K562 (cell line): ENCODE measurements at regions not wholly inside any gene's neighbourhood (a gene's known extent, or its start where the extent isn't known, plus 50 kb on each side); places are given as distances from the start of the nearest gene placed in this dataset.

Experiments
- ATAC-seq: fragments of 200-7000 bp; cut with Tn5 transposase; 3 replicates; pipeline ENCODE4 v1.9.1; 2020; ENCODE audit warnings: moderate library complexity
- BruUV-seq: library from RNA; stranded (reverse); fragments of 400-500 nt; replicated peaks from 2 replicates; lab custom pipeline; 2021; lab: Mats Ljungman, UMichigan
- CTCF ChIA-PET: fragments of 300-600 bp; formaldehyde crosslinking; extraction: SDS; loops from one replicate; lab custom pipeline; 2021; ENCODE audit warnings: low intra/inter-chr PET ratio; lab: Yijun Ruan, JAX
- POLR2A ChIA-PET: fragments of 300-600, 350-650 bp; sonication (Branson Sonifier 250); formaldehyde crosslinking; extraction: SDS; loops from one replicate; lab custom pipeline; 2021; ENCODE audit warnings: antibody characterized with exemption, inconsistent platforms; lab: Yijun Ruan, JAX
- DNase-seq, 4 experiments: peaks; one replicate each; pipeline versions ENCODE4 v3.0.0 to v3.0.0-alpha.2; 2011 to 2018; ENCODE audit warnings: low spot score in 3 of 4, mixed read lengths in 3 of 4; ENCODE audit errors: extremely low read depth in 1 of 4
- FAIRE-seq: peaks from 2 replicates; lab custom pipeline; 2011; peaks lifted over from hg19 to GRCh38; lab: Jason Lieb, UNC
- H2AFZ ChIP-seq: 2 replicates; pipeline ENCODE4 v1.6.0; 2011; ENCODE audit warnings: low read depth, low read length, control low read depth, inconsistent platforms
- H3K27ac ChIP-seq: fragments of 200-600 bp; 3 replicates; pipeline ENCODE4 v1.8.0; 2011; ENCODE audit warnings: low read depth, mild to moderate bottlenecking, control low read depth, inconsistent platforms, low read length, moderate library complexity, mixed read lengths; ENCODE audit errors: extremely low read depth
- H3K27me3 ChIP-seq, 2 experiments: fragments of 300-600 bp in 1 of 2; 2 replicates in 1 of 2; 3 replicates in 1 of 2; pipeline versions ENCODE4 v1.6.0 to v1.8.0; 2011; ENCODE audit warnings: inconsistent platforms in 2 of 2, low read length in 2 of 2, mild to moderate bottlenecking in 1 of 2, mixed read lengths in 1 of 2, moderate library complexity in 1 of 2; ENCODE audit not compliant: control insufficient read depth in 2 of 2, insufficient read depth in 2 of 2
- H3K36me3 ChIP-seq: fragments of 300-600 bp; 3 replicates; pipeline ENCODE4 v1.8.0; 2011; ENCODE audit warnings: mild to moderate bottlenecking, low read length, inconsistent platforms; ENCODE audit not compliant: control insufficient read depth, insufficient read depth
- H3K4me1 ChIP-seq, 2 experiments: fragments of 200-600 bp in 1 of 2; replicated peaks in 1 of 2; 2 replicates in 1 of 2; 3 replicates in 1 of 2; pipeline versions ENCODE4 v1.5.1 to v1.8.0; 2011; ENCODE audit warnings: inconsistent platforms in 2 of 2, low read length in 2 of 2, mild to moderate bottlenecking in 1 of 2, mixed read lengths in 1 of 2, moderate library complexity in 1 of 2; ENCODE audit not compliant: control insufficient read depth in 2 of 2, insufficient read depth in 2 of 2
- H3K4me2 ChIP-seq: 2 replicates; pipeline ENCODE4 v1.6.1; 2011; ENCODE audit warnings: low read length, control low read depth, inconsistent platforms, mixed read lengths; ENCODE audit not compliant: insufficient read depth
- H3K4me3 ChIP-seq: fragments of 200-600 bp; sonication (generic), shearing (Covaris generic); 2 replicates; pipeline ENCODE4 v1.5.1; 2016; ENCODE audit warnings: control low read depth, inconsistent platforms
- H3K79me2 ChIP-seq: fragments of 200-600 bp; 3 replicates; pipeline ENCODE4 v1.8.0; 2011; ENCODE audit warnings: low read length, inconsistent platforms; ENCODE audit not compliant: control insufficient read depth, insufficient read depth
- H3K9ac ChIP-seq, 2 experiments: 2 replicates each; pipeline versions ENCODE4 v1.6.0 to v1.6.1; 2011; ENCODE audit warnings: low read depth in 2 of 2, low read length in 2 of 2, control low read depth in 1 of 2, inconsistent platforms in 1 of 2, mild to moderate bottlenecking in 1 of 2, mixed read lengths in 1 of 2; ENCODE audit not compliant: insufficient read depth in 1 of 2
- H3K9me1 ChIP-seq: one replicate; pipeline ENCODE4 v1.6.0; 2011; ENCODE audit warnings: inconsistent platforms, mild to moderate bottlenecking, low read length, moderate library complexity; ENCODE audit not compliant: control insufficient read depth, insufficient read depth
- H3K9me3 ChIP-seq: replicated peaks from 2 replicates; pipeline ENCODE4 v1.5.1; 2011; ENCODE audit warnings: low read depth, low read length, inconsistent platforms; ENCODE audit not compliant: control insufficient read depth, insufficient read depth
- H4K20me1 ChIP-seq: replicated peaks from 2 replicates; pipeline ENCODE4 v1.6.1; 2011; ENCODE audit warnings: low read length, inconsistent platforms, mixed read lengths; ENCODE audit not compliant: control insufficient read depth, insufficient read depth
- ATF1 ChIP-seq, 2 experiments: fragments of 450-650 bp in 1 of 2; IDR thresholded peaks; 2 replicates each; pipeline ENCODE4 v1.6.1; 2016; ENCODE audit warnings: missing compliant biosample characterization in 1 of 2, missing genetic modification characterization in 1 of 2
- CBFA2T2 ChIP-seq: fragments of 450-650 bp; conservative IDR thresholded peaks from 2 replicates; pipeline ENCODE4 v1.6.1; 2017; ENCODE audit warnings: mild to moderate bottlenecking
- CREB3L1 ChIP-seq: fragments of 450-650 bp; IDR thresholded peaks from 2 replicates; pipeline ENCODE4 v1.6.1; 2014; ENCODE audit warnings: low read depth, mild to moderate bottlenecking, moderate library complexity, borderline replicate concordance
- HNRNPLL ChIP-seq: fragments of 200-400 bp; formaldehyde crosslinking; IDR thresholded peaks from 2 replicates; pipeline ENCODE4 v1.6.1; 2017; ENCODE audit warnings: low read length, low read depth, mild to moderate bottlenecking; ENCODE audit not compliant: poor library complexity, severe bottlenecking
- HSF4 ChIP-seq: fragments of 250-450 bp; sonication (Bioruptor Pico); IDR thresholded peaks from 2 replicates; pipeline ENCODE4 v2.1.2; 2022; ENCODE audit warnings: mild to moderate bottlenecking, moderate library complexity, borderline replicate concordance
- MEIS2 ChIP-seq: fragments of 450-650 bp; IDR thresholded peaks from 2 replicates; pipeline ENCODE4 v1.6.1; 2014; ENCODE audit warnings: mild to moderate bottlenecking; ENCODE audit not compliant: partially characterized antibody
- PML ChIP-seq: IDR thresholded peaks from 2 replicates; pipeline ENCODE4 v1.6.1; 2012; ENCODE audit warnings: low read length, inconsistent platforms
- RAD51 ChIP-seq: fragments of 450-650 bp; IDR thresholded peaks from 2 replicates; pipeline ENCODE4 v1.7.1; 2016; ENCODE audit warnings: low read depth, mild to moderate bottlenecking, borderline replicate concordance
- RB1 ChIP-seq: fragments of 450-650 bp; IDR thresholded peaks from 2 replicates; pipeline ENCODE4 v1.6.1; 2017; ENCODE audit warnings: low read depth, mild to moderate bottlenecking
- SAFB ChIP-seq: fragments of 200-400 bp; formaldehyde crosslinking; IDR thresholded peaks from 2 replicates; pipeline ENCODE4 v1.6.1; 2017; ENCODE audit warnings: low read depth, low read length, borderline replicate concordance
- SRSF3 ChIP-seq: fragments of 200-400 bp; formaldehyde crosslinking; IDR thresholded peaks from 2 replicates; pipeline ENCODE4 v1.6.1; 2016; ENCODE audit warnings: mild to moderate bottlenecking, low read length, moderate library complexity; ENCODE audit not compliant: insufficient read depth
- TFE3 ChIP-seq: fragments of 450-650 bp; formaldehyde crosslinking; IDR thresholded peaks from 2 replicates; pipeline ENCODE4 v1.4.0; 2020; ENCODE audit warnings: mild to moderate bottlenecking, mixed read lengths
- TOE1 ChIP-seq, 2 experiments: fragments of 450-650 bp in 1 of 2; sonication (generic) in 1 of 2; formaldehyde crosslinking in 1 of 2; IDR thresholded peaks; 2 replicates each; pipeline versions ENCODE4 v1.7.1 to v1.8.0; 2016 to 2022; ENCODE audit warnings: borderline replicate concordance in 2 of 2, mild to moderate bottlenecking in 2 of 2, antibody characterized with exemption in 1 of 2, inconsistent platforms in 1 of 2, low read depth in 1 of 2, missing genetic modification reagents in 1 of 2, moderate library complexity in 1 of 2
- ZKSCAN1 ChIP-seq: fragments of 150-350 bp; IDR thresholded peaks from 2 replicates; pipeline ENCODE4 v1.6.1; 2016; ENCODE audit warnings: low read depth, low read length
- WGBS: fragments of 100-300 bp; shearing (Covaris generic); methylation state at CpG from one replicate; pipeline ENCODE4 v1.1.6; 2016; ENCODE audit warnings: low coverage, mixed read lengths; ENCODE audit not compliant: insufficient coverage; ENCODE audit errors: missing lambda C conversion rate; 5-methylcytosine and 5-hydroxymethylcytosine counted together
- in situ Hi-C: fragments of 300-500 bp; cut with MboI; formaldehyde crosslinking; loops from 4 replicates; pipeline ENCODE4 v1.15.0; 2018; ENCODE audit warnings: inconsistent platforms, mixed read lengths
- intact Hi-C: fragments of 100-400 bp; cut with micrococcal nuclease; formaldehyde crosslinking; loops from 2 replicates; pipeline ENCODE4 v1.14.2; 2022
- TF ChIP-seq, protein P1 (sequence below): fragments of 250-450 bp; sonication (Bioruptor Pico); IDR thresholded peaks from 2 replicates; pipeline ENCODE4 v1.4.0; 2020; ENCODE audit warnings: mild to moderate bottlenecking, moderate library complexity
- TF ChIP-seq, protein P2 (sequence below): sonication (generic); formaldehyde crosslinking; IDR thresholded peaks from 2 replicates; pipeline ENCODE4 v1.9.0; 2022; ENCODE audit warnings: mild to moderate bottlenecking, missing genetic modification reagents

- TF ChIP-seq CREB3L1 (no peak), SAFB (no peak), RB1 (no peak), HNRNPLL (no peak)
Measured at GRCh38 chr3:151979906-151980305, 106.5 kb downstream of the SUCNR1 start (continued).

DNA sequence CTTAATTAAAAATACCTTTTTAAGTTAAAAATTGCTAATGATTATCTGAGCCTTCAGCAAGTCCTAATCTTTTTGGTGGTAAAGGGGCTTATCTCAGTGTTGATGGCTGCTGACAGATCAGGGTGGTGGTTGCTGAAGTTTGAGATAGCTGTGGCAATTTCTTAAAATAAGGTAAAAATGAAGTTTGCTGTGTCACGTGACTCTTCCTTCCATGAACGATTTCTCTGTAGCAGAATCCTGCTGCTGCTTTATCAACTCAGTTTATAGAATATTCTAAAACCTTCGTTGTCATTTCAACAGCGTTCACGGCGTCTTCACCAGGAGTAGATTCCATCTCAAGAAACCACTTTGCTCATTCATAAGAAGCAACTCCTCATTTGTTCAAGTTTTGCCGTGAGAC, 110.1 kb downstream of the SUCNR1 start:
- Histone ChIP-seq H3K4me3 (no peak overlapping the region), H3K27ac (no peak overlapping the region), H2AFZ (peak overlapping the region; percentile 49), H3K9me3 (no peaks in the 10 kb centered on the region), H3K4me2 (peak overlapping the region; percentile 33), H3K79me2 (no peaks in the 10 kb centered on the region), H3K36me3 (no peaks in the 10 kb centered on the region), H4K20me1 (no peaks in the 10 kb centered on the region), H3K27me3 (no peaks in the 10 kb centered on the region), H3K4me1 (no peaks in the 10 kb centered on the region), H3K9me1 (no peaks in the 10 kb centered on the region), H3K9ac (no peak overlapping the region)
- ChIA-PET CTCF (no interaction called here), POLR2A (no interaction called here)
- intact Hi-C loops, result no loop called here
- no peak for FAIRE-seq
- no TSS peak for BruUV-seq
- WGBS, result 21% methylated on average over 7 of the region's 7 CpGs
- in situ Hi-C loops, result no loop called here
- DNase-seq, result no peak
- no peak for ATAC-seq
- TF ChIP-seq ATF1 (CRISPR knock-in tag; IDR thresholded peaks at IDR 0.05) (no peak), ATF1 (tag; IDR thresholded peaks at IDR 0.05) (no peak), TFE3 (CRISPR knock-in tag) (peak; percentile 98), PML (no peak), CBFA2T2 (peak; percentile 64), TOE1 (IDR thresholded peaks at IDR 0.05; ENCODE audit: borderline replicate concordance) (peak; percentile 91), TOE1 (CRISPR knock-in tag; IDR thresholded peaks at IDR 0.05; ENCODE audit: borderline replicate concordance, low read depth) (no peak), RAD51 (peak; percentile 93), HSF4 (CRISPR knock-in tag) (no peak), MEIS2 (peak; percentile 25), SRSF3 (no peak), ZKSCAN1 (no peak)
- TF ChIP-seq, protein P1, sequence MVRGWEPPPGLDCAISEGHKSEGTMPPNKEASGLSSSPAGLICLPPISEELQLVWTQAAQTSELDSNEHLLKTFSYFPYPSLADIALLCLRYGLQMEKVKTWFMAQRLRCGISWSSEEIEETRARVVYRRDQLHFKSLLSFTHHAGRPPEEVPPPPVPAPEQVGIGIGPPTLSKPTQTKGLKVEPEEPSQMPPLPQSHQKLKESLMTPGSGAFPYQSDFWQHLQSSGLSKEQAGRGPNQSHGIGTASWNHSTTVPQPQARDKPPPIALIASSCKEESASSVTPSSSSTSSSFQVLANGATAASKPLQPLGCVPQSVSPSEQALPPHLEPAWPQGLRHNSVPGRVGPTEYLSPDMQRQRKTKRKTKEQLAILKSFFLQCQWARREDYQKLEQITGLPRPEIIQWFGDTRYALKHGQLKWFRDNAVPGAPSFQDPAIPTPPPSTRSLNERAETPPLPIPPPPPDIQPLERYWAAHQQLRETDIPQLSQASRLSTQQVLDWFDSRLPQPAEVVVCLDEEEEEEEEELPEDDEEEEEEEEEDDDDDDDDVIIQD (CRISPR knock-in tag), result no peak
- TF ChIP-seq, protein P2, sequence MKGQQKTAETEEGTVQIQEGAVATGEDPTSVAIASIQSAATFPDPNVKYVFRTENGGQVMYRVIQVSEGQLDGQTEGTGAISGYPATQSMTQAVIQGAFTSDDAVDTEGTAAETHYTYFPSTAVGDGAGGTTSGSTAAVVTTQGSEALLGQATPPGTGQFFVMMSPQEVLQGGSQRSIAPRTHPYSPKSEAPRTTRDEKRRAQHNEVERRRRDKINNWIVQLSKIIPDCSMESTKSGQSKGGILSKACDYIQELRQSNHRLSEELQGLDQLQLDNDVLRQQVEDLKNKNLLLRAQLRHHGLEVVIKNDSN (CRISPR knock-in tag), result peak; percentile 45; the same call in 1 of the 2 replicates
